DND-41 (cell line): ENCODE measurements at regions not wholly inside any gene's neighbourhood (a gene's known extent, or its start where the extent isn't known, plus 50 kb on each side); places are given as distances from the start of the nearest gene placed in this dataset.

ENCODE experiments used
- CTCF ChIP-seq: IDR thresholded peaks from 2 replicates; pipeline ENCODE4 v1.5.1; 2012; ENCODE audit warnings: borderline replicate concordance, low read length, moderate library complexity, mild to moderate bottlenecking; ENCODE audit not compliant: poor library complexity, severe bottlenecking; ENCODE audit errors: extremely low read depth
- EZH2 ChIP-seq: IDR thresholded peaks from 3 replicates; pipeline ENCODE4 v1.6.1; 2012; ENCODE audit warnings: borderline replicate concordance, low read depth, mild to moderate bottlenecking, moderate library complexity, low read length, inconsistent platforms; ENCODE audit not compliant: severe bottlenecking

GRCh38 chr6:91751526-91751925 is 1164.7 kb upstream of the MAP3K7 start:
- TF ChIP-seq CTCF (no peak), EZH2 (no peak)
